Lower lobe of right lung (tissue), 2 donors: ENCODE measurements at regions not wholly inside any gene's neighbourhood (a gene's known extent, or its start where the extent isn't known, plus 50 kb on each side); places are given as distances from the start of the nearest gene placed in this dataset.
A peak's percentile ranks its signal among the peaks of the same experiment; 100 is the strongest.

Experiments
- ATAC-seq, 2 donors: fragments of 200-7000 bp; cut with Tn5 transposase; one replicate each; pipeline ENCODE4 v1.9.1; 2020 to 2022; ENCODE audit warnings: mild to moderate bottlenecking in 2 of 2, moderate library complexity in 2 of 2
- DNase-seq: peaks from one replicate; pipeline ENCODE4 v3.0.0-alpha.2; 2020
- H3K27ac ChIP-seq: fragments of 200-600 bp; one replicate; pipeline ENCODE4 v1.8.0; 2022
- H3K27me3 ChIP-seq: fragments of 200-600 bp; one replicate; pipeline ENCODE4 v1.8.0; 2022; ENCODE audit warnings: low read depth
- H3K36me3 ChIP-seq: fragments of 200-600 bp; one replicate; pipeline ENCODE4 v1.8.0; 2022; ENCODE audit warnings: mild to moderate bottlenecking
- H3K4me1 ChIP-seq: fragments of 200-600 bp; one replicate; pipeline ENCODE4 v1.8.0; 2022
- H3K4me3 ChIP-seq: fragments of 200-600 bp; one replicate; pipeline ENCODE4 v1.8.0; 2022; ENCODE audit warnings: mild to moderate bottlenecking
- H3K9me3 ChIP-seq: fragments of 200-600 bp; one replicate; pipeline ENCODE4 v1.8.0; 2022
- intact Hi-C: fragments of 100-400 bp; cut with DNase I; formaldehyde crosslinking; loops from one replicate; pipeline ENCODE4 v1.11.0; 2022
- TF ChIP-seq, protein P1 (sequence below): fragments of 200-600 bp; IDR thresholded peaks from one replicate; pipeline ENCODE4 v1.8.0; 2022; ENCODE audit warnings: antibody characterized with exemption, mild to moderate bottlenecking
- donor health status: DM: no; HTN: yes; CAD: no; lungs with severe emphysema.

DNA sequence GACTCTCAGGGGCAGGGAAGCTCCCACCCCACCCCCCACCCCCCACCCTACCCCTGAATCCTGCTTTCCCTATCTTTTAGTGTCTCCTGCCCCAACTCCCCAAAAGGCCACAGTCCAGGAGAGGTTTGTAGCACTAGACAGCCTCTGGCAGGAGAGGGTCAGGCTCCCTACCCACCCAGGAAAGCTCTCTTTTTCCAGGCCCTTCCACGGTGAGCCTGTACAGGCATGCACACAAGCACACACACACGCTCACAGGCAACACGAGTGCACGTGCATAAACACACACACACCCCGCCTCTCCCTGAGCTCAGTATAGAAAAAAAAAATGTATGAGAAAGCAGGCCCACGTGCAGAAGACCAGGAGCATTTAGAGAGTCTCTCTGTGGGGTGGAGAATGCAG lies 414.0 kb downstream of the MN1 start:
- no peak overlapping the region for H3K27ac ChIP-seq
- H3K4me3 ChIP-seq = no peak overlapping the region
- H3K9me3 ChIP-seq = no peaks in the 10 kb centered on the region
- TF ChIP-seq, protein P1, sequence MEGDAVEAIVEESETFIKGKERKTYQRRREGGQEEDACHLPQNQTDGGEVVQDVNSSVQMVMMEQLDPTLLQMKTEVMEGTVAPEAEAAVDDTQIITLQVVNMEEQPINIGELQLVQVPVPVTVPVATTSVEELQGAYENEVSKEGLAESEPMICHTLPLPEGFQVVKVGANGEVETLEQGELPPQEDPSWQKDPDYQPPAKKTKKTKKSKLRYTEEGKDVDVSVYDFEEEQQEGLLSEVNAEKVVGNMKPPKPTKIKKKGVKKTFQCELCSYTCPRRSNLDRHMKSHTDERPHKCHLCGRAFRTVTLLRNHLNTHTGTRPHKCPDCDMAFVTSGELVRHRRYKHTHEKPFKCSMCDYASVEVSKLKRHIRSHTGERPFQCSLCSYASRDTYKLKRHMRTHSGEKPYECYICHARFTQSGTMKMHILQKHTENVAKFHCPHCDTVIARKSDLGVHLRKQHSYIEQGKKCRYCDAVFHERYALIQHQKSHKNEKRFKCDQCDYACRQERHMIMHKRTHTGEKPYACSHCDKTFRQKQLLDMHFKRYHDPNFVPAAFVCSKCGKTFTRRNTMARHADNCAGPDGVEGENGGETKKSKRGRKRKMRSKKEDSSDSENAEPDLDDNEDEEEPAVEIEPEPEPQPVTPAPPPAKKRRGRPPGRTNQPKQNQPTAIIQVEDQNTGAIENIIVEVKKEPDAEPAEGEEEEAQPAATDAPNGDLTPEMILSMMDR = no peak
- intact Hi-C loops = no loop called here
- peaks cover 9% of the 10 kb centered on the region for H3K27me3 ChIP-seq
- H3K4me1 ChIP-seq = no peaks in the 10 kb centered on the region
- no peak for ATAC-seq
- no peaks in the 10 kb centered on the region for H3K36me3 ChIP-seq
- DNase-seq = no peak

DNA sequence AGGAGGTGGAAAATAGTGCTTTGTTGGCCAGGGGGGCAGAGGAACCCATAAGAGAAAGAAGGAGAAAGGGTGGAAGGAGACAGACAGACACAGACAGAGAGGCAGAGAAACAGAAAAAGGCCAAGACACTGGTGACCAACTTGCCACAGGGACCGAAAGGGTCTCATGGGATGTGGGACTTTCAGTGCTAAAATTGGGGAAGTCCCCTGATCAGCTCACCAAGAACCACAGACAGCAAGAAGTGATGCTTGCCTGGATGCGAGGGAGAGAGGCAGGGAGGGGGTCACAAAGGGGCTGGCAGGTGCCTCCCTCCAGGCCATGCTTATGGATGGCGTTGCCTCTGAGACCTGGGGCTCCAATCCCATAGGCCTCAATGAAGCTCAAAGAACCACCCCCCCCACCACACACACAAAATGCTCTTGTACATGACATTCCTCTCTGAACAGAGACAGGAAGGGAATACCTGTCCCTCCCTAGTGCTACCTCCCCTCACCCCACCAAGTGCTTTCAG lies 413.4 kb downstream of the MN1 start:
- Histone ChIP-seq H3K4me3 (no peak overlapping the region), H3K27me3 (peaks cover 4% of the 10 kb centered on the region), H3K4me1 (no peaks in the 10 kb centered on the region), H3K36me3 (no peaks in the 10 kb centered on the region), H3K9me3 (no peaks in the 10 kb centered on the region), H3K27ac (no peak overlapping the region)
- ATAC-seq = no peak
- intact Hi-C loops = no loop called here
- TF ChIP-seq, protein P1 = no peak
- no peak for DNase-seq

DNA sequence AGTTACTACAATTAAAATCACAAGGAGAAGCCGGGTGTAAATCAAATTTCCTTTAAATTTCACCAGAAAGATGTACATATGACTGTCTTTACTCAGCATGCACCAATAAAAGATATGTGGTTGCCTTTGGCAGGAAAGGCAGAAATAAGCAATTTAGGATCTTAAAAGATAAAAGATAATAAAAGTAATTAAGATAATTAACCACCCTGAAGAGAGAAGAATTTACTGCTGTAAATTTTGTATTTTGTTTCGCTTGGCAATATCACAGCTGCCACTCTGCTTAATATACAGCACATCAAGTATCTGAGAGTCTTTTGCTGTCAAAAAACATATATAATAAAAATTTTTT lies 411.9 kb downstream of the MN1 start:
- H3K9me3 ChIP-seq = no peaks in the 10 kb centered on the region
- no peaks in the 10 kb centered on the region for H3K27me3 ChIP-seq
- no peaks in the 10 kb centered on the region for H3K4me1 ChIP-seq
- intact Hi-C loops = no loop called here
- no peak overlapping the region for H3K4me3 ChIP-seq
- no peak for DNase-seq
- no peaks in the 10 kb centered on the region for H3K36me3 ChIP-seq
- TF ChIP-seq, protein P1 = no peak
- no peak overlapping the region for H3K27ac ChIP-seq
- no peak for ATAC-seq

DNA sequence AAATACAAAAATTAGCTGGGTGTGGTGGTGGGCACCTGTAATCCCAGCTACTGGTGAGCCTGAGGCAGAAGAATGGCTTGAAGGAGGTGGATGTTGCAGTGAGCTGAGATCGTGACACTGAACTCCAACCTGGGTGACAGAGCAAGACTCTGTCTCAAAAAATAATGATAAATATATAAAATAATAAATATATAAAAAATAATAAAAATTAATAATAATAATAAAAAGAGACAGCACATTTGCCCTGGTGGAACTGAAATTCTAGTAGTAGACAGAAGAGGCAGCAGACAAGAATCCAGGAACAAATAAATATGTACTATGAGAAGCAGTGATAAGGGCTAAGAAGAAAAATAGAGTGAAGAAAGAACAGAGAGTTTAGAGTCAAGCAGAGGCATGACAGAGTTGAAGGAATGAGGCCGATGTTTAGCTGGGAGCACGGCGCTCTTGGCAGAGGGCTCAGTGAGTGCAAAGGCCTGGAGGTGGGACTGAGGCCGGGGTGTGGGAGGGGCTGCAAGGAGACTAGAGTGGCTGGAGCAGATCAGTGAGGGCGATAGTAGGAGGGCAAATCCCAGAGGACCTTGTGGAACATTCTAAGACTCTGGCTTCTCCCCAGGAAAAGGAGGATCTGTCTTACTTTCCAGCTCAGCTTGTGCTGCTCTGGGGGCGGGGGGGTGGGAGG lies 410.3 kb downstream of the MN1 start:
- ATAC-seq (peak in 1 of 2 donors; percentile 61), DNase-seq (no peak)
- intact Hi-C loops = no loop called here
- Histone ChIP-seq H3K4me1 (no peaks in the 10 kb centered on the region), H3K27me3 (no peaks in the 10 kb centered on the region), H3K36me3 (no peaks in the 10 kb centered on the region), H3K27ac (no peak overlapping the region), H3K9me3 (no peaks in the 10 kb centered on the region), H3K4me3 (no peak overlapping the region)
- TF ChIP-seq, protein P1 = no peak

DNA sequence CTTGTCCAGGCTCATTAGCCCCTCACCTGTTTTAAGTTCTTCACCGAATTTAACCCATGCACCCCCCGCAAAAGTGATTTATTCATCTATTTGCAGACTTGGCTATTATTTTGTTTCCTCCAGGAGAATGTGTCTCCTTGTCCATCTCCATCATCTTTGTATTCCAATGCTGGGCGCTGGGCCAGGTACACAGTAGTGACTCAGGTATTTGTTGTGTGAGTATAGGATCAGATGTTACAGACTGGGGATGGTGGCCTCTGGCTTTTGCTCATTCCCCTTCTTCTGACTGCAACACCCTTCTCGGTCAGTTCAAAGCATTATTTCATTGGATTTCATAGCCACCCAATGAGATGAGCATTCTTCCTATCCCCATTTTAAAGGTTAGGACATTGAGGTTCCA lies 408.2 kb downstream of the MN1 start:
- TF ChIP-seq, protein P1 = no peak
- Histone ChIP-seq H3K4me1 (peaks cover 3% of the 10 kb centered on the region), H3K36me3 (no peaks in the 10 kb centered on the region), H3K4me3 (no peak overlapping the region), H3K27ac (no peak overlapping the region), H3K9me3 (no peaks in the 10 kb centered on the region), H3K27me3 (no peaks in the 10 kb centered on the region)
- intact Hi-C loops = no loop called here
- no peak for DNase-seq
- no peak for ATAC-seq
